HG03432 (cell line): ENCODE measurements at regions not wholly inside any gene's neighbourhood (a gene's known extent, or its start where the extent isn't known, plus 50 kb on each side); places are given as distances from the start of the nearest gene placed in this dataset.
"Not testable (repeated sequence)": the region's sequence is repeated elsewhere in the genome, so short reads cannot be mapped to it uniquely, and the experiment has no call there.

ENCODE experiments used
- ATAC-seq: cut with Tn5 transposase; IDR thresholded peaks from one replicate; pipeline ENCODE4 v1.9.1; 2021; ENCODE audit warnings: mild to moderate bottlenecking, moderate library complexity; ENCODE audit not compliant: unreplicated experiment

DNA sequence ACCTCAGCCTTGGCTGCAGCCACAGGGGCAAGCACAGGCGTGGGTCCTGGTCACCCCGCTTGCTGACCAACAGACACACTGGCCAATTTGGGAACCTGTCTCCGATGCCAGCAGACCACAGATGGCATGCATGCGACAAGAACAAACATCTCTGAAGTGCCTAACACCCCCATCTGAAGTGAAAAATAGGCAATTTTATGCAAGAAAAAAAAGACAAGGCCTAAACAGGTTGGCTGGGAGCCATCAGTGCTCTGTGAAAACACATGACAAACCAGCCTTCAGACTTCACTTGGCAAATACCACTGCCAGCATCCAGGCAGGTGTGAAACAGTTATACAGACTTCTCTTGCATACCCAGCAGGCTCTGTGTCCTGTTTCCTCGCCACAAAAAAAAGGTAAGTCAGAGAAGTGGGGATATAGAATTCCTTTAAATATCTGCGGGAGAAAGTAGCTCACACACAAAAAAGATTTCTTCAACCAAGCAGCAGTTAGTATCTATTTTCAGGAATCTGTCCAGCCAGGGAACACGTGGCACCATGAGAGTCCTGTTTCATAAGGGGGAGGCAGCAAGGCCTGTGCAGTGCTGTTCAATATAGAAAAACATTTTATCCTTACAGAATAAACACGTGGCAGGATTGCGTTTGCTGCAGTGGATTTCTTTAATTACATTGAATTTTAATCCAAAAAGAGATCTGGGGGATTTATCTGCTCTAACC, 293.4 kb upstream of the MKLN1 start:
- ATAC-seq: no peak

- ATAC-seq: no peak
Observed at GRCh38 chr7:131035088-131035770, 292.4 kb upstream of the MKLN1 start.

DNA sequence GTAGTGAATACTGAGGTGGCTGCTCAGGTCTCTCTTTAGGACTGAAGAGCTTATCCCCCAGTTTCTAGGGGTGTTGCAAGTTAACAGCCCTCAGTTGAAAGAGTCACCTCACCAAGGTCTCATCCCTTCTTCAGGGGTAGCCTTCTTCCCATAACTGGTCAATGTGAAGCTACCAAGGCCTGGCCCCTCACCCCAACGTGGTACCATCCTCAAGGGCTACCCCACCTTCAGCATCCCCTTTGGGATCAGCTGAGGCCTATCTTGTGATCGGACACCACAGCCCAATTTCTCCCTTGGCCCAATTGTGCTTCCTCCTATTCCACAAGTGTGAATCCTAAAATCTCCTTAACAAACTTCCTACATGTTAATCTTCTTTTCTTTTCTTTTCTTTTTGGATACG, 289.5 kb upstream of the MKLN1 start:
- ATAC-seq: no peak

GRCh38 chr7:131039355-131039762, 288.3 kb upstream of the MKLN1 start:
- no peak for ATAC-seq

GRCh38 chr7:131039836-131040235, 287.8 kb upstream of the MKLN1 start:
- no peak for ATAC-seq

DNA sequence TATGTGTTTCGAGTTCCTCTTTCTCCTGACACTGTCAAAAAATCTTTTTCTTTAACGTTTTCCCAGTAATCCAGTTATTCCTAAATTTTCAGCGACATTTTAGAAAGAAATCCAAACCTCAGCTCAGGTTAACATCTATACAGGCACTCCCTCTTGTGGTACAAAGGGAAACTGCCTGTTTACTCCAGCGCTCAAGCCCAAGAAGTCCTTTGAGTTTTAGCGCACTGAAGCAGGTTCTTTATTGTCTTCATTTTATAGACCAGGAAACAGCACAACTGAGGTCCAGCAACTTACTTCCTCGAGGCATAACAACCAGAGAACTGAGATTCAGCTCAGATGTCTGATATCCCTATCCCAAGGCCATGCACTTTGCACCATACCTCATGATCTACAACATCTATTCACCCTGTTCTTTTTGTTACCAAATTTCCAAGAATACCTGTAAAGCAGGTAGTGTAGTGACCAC, 287.2 kb upstream of the MKLN1 start:
- ATAC-seq: peak; percentile 60

- ATAC-seq: not testable (repeated sequence)
Observed at GRCh38 chr7:131041012-131041695, 286.5 kb upstream of the MKLN1 start.

DNA sequence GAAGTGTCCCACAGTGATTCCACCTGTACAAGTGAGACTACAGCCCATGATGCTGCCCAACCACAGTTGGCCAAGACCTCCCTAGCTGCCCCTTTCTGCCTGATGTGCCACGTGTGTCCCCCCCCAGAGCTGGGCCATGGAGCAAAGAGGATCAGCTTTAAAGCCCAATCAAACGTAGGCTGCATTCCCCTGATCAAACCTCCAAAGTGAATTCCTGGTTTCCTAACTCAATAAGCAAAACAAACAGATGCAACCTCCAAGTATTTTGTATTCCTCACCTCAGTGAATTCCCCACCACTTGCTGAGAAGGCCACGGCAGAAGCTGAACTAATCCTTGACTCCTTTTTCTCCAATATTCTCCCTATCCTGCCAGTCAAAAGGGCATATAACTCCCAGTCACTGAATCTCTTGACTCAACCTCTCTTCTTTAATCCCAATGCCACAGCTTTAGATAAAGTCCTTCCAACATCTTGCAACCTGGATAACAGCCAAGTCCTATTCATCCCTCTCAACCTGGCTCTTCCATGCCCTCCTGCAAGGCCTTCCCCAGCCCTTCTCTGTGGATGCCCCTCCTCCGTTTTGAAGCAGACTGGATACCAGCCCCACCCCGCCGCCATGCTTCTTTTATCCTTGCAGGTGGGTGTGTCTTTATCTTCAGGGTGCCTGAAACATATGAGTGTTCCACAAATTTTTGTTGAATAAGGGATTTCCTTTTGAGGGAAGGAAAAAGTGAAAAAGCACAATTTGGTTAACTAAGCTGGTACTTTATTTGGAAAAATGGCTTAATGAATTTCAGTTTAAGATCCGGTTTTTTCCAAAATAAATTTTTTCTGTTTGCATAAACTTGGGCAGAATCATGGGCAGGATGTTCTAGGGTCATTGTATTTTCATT, 285.2 kb upstream of the MKLN1 start:
- ATAC-seq: no peak

DNA sequence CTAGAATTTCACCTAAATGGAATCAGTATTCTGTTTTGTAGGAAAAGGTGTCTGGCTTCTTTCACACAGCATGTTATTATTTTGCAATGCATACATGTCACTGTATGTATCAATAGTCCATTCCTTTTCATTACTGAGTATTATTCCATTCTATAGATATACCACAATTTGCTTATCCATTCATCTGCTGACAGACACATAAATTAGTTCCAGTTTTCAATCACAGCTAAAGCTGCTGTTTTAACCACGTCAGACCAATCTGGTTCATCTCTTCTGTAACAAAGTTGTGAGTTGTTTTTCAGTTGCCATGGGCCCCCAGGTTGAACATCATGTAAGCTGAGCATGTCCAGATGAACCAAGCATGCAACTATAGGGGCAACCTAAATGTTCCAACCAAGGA, 282.1 kb upstream of the MKLN1 start:
- ATAC-seq: no peak

GRCh38 chr7:131046246-131046645, 281.4 kb upstream of the MKLN1 start:
- ATAC-seq: no peak

DNA sequence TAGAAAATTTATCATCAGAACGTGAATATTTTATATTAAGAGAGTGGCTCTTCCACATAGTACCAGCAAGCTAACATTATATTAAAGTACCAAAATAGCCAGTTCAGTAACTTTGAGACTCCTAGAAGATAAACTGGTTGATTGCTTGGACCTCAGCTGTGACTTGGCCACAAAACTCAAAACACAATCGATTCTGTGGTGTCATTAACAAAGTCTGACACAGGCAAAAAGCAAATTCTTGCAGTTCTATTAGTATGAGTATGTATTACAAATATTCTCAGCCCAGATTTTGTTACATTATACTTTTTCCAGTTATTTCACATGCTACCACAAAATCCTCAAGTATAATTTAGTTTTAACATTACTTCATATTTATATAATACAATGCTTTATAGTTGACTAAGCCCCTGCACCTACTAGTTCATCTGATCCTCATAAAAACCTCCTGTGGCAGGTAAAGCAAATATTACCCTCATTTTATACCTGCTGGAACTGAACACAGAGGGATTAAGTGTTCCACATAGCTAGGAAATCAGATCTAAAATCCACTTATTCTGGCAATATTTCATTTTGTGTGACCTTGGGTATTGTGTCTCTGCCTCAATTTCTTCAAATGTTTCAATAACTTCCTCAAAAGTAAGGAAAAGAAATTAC, 279.9 kb upstream of the MKLN1 start:
- ATAC-seq: no peak

GRCh38 chr7:131051304-131051703, 276.4 kb upstream of the MKLN1 start:
- ATAC-seq: no peak

- no peak for ATAC-seq
Observed at GRCh38 chr7:131052285-131052904, 275.3 kb upstream of the MKLN1 start.

GRCh38 chr7:131056007-131056406, 271.7 kb upstream of the MKLN1 start:
- no peak for ATAC-seq

GRCh38 chr7:131057015-131057793, 270.5 kb upstream of the MKLN1 start:
- ATAC-seq: peak; percentile 69

DNA sequence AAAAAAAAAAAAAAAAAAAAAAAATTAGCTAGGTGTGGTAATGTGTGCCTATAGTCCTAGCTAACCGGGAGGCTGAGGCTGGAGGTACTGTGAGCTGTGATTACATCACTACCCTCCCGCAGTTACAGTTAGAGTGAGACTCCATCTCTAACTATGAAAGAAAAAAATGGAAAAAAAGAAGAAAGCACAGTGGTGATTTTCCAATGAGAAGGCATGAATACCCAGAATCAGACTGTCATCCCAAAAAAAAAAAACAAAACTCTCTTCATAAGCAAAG, 269.9 kb upstream of the MKLN1 start:
- no peak for ATAC-seq

DNA sequence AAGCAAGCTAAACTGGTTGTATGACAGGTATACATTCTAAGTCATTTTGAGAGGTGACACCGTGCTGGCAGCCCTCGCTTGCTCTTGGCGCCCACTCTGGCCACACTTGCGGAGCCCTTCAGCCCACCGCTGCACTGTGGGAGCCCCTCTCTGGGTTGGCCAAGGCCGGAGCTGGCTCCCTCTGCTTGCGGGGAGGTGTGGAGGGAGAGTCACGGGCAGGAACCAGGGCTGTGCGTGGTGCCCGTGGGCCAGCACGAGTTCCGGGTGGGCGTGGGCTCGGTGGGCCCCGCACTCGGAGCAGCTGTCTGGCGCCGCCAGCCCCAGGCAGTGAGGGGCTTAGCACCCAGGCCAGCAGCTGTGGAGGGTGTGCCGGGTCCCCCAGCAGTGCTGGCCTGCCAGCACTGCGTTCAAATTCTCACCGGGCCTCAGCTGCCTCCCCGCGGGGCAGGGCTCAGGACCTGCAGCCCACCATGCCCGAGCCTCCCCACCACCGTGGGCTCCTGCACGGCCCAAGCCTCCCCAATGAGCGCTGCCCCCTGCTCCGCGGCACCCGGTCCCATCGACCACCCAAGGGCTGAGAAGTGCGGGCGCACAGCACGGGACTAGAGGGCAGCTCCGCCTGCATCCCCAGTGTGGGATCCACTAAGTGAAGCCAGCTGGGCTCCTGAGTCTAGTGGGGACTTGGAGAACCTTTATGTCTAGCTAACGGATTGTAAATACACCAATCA, 269.0 kb upstream of the MKLN1 start:
- ATAC-seq: not testable (repeated sequence)

- ATAC-seq: not testable (repeated sequence)
Observed at GRCh38 chr7:131059401-131059800, 268.3 kb upstream of the MKLN1 start.

GRCh38 chr7:131061158-131061557, 266.5 kb upstream of the MKLN1 start:
- ATAC-seq: no peak
